Gastrocnemius medialis (tissue), 4 donors: ENCODE measurements at regions not wholly inside any gene's neighbourhood (a gene's known extent, or its start where the extent isn't known, plus 50 kb on each side); places are given as distances from the start of the nearest gene placed in this dataset.

Source experiments
- CTCF ChIP-seq, 5 experiments: fragments of 450-650 bp in 3 of 5; fragments of 200-600 bp in 2 of 5; sonication (generic) in 2 of 5; IDR thresholded peaks in 4 of 5; conservative IDR thresholded peaks in 1 of 5; 1 replicate in 4 of 5; 2 replicates in 1 of 5; pipeline ENCODE4 v1.5.1; 2016 to 2019; ENCODE audit warnings: antibody characterized with exemption in 5 of 5, mild to moderate bottlenecking in 3 of 5, moderate library complexity in 3 of 5
- POLR2A ChIP-seq, 2 donors: fragments of 450-650 bp; IDR thresholded peaks; one replicate each; pipeline ENCODE4 v1.6.1; 2017; ENCODE audit warnings: antibody characterized with exemption in 2 of 2, mild to moderate bottlenecking in 2 of 2, moderate library complexity in 2 of 2

- TF ChIP-seq CTCF (IDR thresholded peaks at IDR 0.05 in 4 of 5, conservative IDR thresholded peaks at IDR 0.05 in 1 of 5): no peak
- TF ChIP-seq POLR2A (IDR thresholded peaks at IDR 0.05): no peak
Measured at GRCh38 chr18:54774423-54774822, 53.9 kb upstream of the RAB27B start.
